B cell (primary cell): ENCODE measurements at regions not wholly inside any gene's neighbourhood (a gene's known extent, or its start where the extent isn't known, plus 50 kb on each side); places are given as distances from the start of the nearest gene placed in this dataset.
A peak's percentile ranks its signal among the peaks of the same experiment; 100 is the strongest.

ENCODE experiments used
- ATAC-seq: fragments of 200-7000 bp; cut with Tn5 transposase; one replicate; pipeline ENCODE4 v1.10.0; 2021; ENCODE audit warnings: low read depth, mild to moderate bottlenecking, moderate number of reproducible peaks, moderate library complexity
- CTCF ChIA-PET: fragments of 350-600 bp; sonication (Branson Sonifier 250); formaldehyde crosslinking; loops from one replicate; lab custom pipeline; 2021; ENCODE audit warnings: antibody characterized with exemption, inconsistent platforms; lab: Charles Lee
- POLR2A ChIA-PET: fragments of 350-600 bp; sonication (Branson Sonifier 250); formaldehyde crosslinking; loops from one replicate; lab custom pipeline; 2021; ENCODE audit warnings: antibody characterized with exemption; lab: Charles Lee
- DNase-seq: peaks from one replicate; pipeline ENCODE4 v3.0.0; 2013
- H2AFZ ChIP-seq: 2 replicates; pipeline ENCODE4 v1.6.1; 2012; ENCODE audit warnings: mild to moderate bottlenecking, low read depth, low read length; ENCODE audit not compliant: insufficient read depth, poor library complexity, severe bottlenecking
- H3K27ac ChIP-seq, 2 donors: 1 replicate in 1 of 2; 2 replicates in 1 of 2; pipeline ENCODE4 v1.5.1; 2012 to 2013; ENCODE audit warnings: low read length in 2 of 2, mild to moderate bottlenecking in 2 of 2, moderate library complexity in 1 of 2
- H3K27me3 ChIP-seq, 4 experiments: fragments of 200-600 bp in 1 of 4; sonication (generic) in 1 of 4; replicated peaks in 1 of 4; 1 replicate in 2 of 4; 2 replicates in 2 of 4; pipeline versions ENCODE4 v1.6.1 to v1.7.0; 2013 to 2016; ENCODE audit warnings: low read length in 3 of 4, mild to moderate bottlenecking in 2 of 4, mixed read lengths in 1 of 4, moderate library complexity in 1 of 4; ENCODE audit not compliant: insufficient read depth in 4 of 4, control insufficient read depth in 3 of 4; ENCODE audit errors: control extremely low read depth in 1 of 4
- H3K36me3 ChIP-seq, 2 experiments: replicated peaks in 1 of 2; 1 replicate in 1 of 2; 2 replicates in 1 of 2; pipeline versions ENCODE4 v1.6.1 to v1.7.1; 2013; ENCODE audit warnings: low read length in 1 of 2; ENCODE audit not compliant: insufficient read depth in 2 of 2, control insufficient read depth in 1 of 2; ENCODE audit errors: control extremely low read depth in 1 of 2, extremely low read depth in 1 of 2
- H3K4me1 ChIP-seq, 2 donors: fragments of 200-600 bp in 1 of 2; sonication (generic) in 1 of 2; 1 replicate in 1 of 2; 2 replicates in 1 of 2; pipeline versions ENCODE4 v1.5.1 to v1.6.1; 2013 to 2017; ENCODE audit warnings: low read length in 2 of 2; ENCODE audit not compliant: control insufficient read depth in 2 of 2, insufficient read depth in 2 of 2
- H3K4me2 ChIP-seq: replicated peaks from 2 replicates; pipeline ENCODE3; 2012; ENCODE audit warnings: mild to moderate bottlenecking, low read depth, low read length; ENCODE audit not compliant: poor library complexity, severe bottlenecking
- H3K4me3 ChIP-seq, 5 experiments: fragments of 200-600 bp in 1 of 5; sonication (generic) in 1 of 5; 1 replicate in 3 of 5; 2 replicates in 2 of 5; pipeline versions ENCODE4 v1.5.1 to v1.7.0; 2011 to 2016; ENCODE audit warnings: low read length in 4 of 5, mild to moderate bottlenecking in 4 of 5, low read depth in 2 of 5, control low read depth in 1 of 5, moderate library complexity in 1 of 5; ENCODE audit not compliant: insufficient read depth in 1 of 5; ENCODE audit errors: control extremely low read depth in 1 of 5, extremely low read depth in 1 of 5
- H3K79me2 ChIP-seq: fragments of 200-600 bp; sonication (generic); one replicate; pipeline ENCODE4 v1.6.0; 2016; ENCODE audit warnings: low read length; ENCODE audit not compliant: control insufficient read depth, insufficient read depth
- H3K9ac ChIP-seq: fragments of 200-600 bp; sonication (generic); 2 replicates; pipeline ENCODE4 v1.6.1; 2017; ENCODE audit warnings: mild to moderate bottlenecking, low read length, moderate library complexity
- H3K9me3 ChIP-seq, 3 donors: one replicate each; pipeline versions ENCODE4 v1.6.1 to v1.7.1; 2013; ENCODE audit warnings: low read length in 2 of 3; ENCODE audit not compliant: control insufficient read depth in 2 of 3, insufficient read depth in 1 of 3; ENCODE audit errors: control extremely low read depth in 1 of 3
- H4K20me1 ChIP-seq: 2 replicates; pipeline ENCODE4 v1.6.0; 2012; ENCODE audit warnings: mild to moderate bottlenecking, low read length; ENCODE audit not compliant: insufficient read depth, control insufficient read depth, poor library complexity, severe bottlenecking
- H3K27ac Mint-ChIP-seq: one replicate; pipeline ENCODE4 v1.8.0; 2021; ENCODE audit warnings: mixed read lengths
- H3K27me3 Mint-ChIP-seq: one replicate; pipeline ENCODE4 v1.8.0; 2021; ENCODE audit warnings: mixed read lengths
- H3K4me1 Mint-ChIP-seq: one replicate; pipeline ENCODE4 v1.8.0; 2021; ENCODE audit warnings: mixed read lengths
- H3K4me3 Mint-ChIP-seq: one replicate; pipeline ENCODE4 v1.8.0; 2021; ENCODE audit warnings: mixed read lengths
- H3K9me3 Mint-ChIP-seq: one replicate; pipeline ENCODE4 v1.8.0; 2022; ENCODE audit warnings: mixed read lengths; ENCODE audit not compliant: insufficient read depth
- CTCF ChIP-seq: fragments of 200-600 bp; IDR thresholded peaks from one replicate; pipeline ENCODE4 v1.8.0; 2022; ENCODE audit warnings: antibody characterized with exemption, mild to moderate bottlenecking
- EZH2 ChIP-seq: IDR thresholded peaks from 2 replicates; pipeline ENCODE4 v1.6.1; 2012; ENCODE audit warnings: borderline replicate concordance, low read depth, mild to moderate bottlenecking, moderate library complexity, low read length; ENCODE audit not compliant: insufficient read depth, poor library complexity, severe bottlenecking
- WGBS: methylation state at CpG from one replicate; pipeline ENCODE4 v1.1.5; 2013; ENCODE audit warnings: missing lambda C conversion rate; ENCODE audit not compliant: insufficient coverage; 5-methylcytosine and 5-hydroxymethylcytosine counted together
- intact Hi-C: fragments of 100-400 bp; cut with micrococcal nuclease; formaldehyde crosslinking; loops from one replicate; pipeline ENCODE4 v1.10.0; 2022

- no peak overlapping the region for H3K27ac Mint-ChIP-seq
- no peak overlapping the region for H3K4me3 Mint-ChIP-seq
- H3K27me3 Mint-ChIP-seq, result peaks cover under 1% of the 10 kb centered on the region
- CTCF ChIA-PET, result interaction anchor here (3.6 kb wide), 1 partner anchor 230 kb away, joined by 17 read pairs; no protein-coding TSS in a partner anchor
- H3K9me3 ChIP-seq, result peaks cover 0 to 5% (median 0%) of the 10 kb centered on the region in 3 donors
- TF ChIP-seq EZH2 (no peak), CTCF (no peak)
- H3K4me1 Mint-ChIP-seq, result peaks cover 4% of the 10 kb centered on the region
- DNase-seq, result no peak
- H3K9me3 Mint-ChIP-seq, result no peaks in the 10 kb centered on the region
- no peaks in the 10 kb centered on the region for H3K79me2 ChIP-seq
- H3K4me2 ChIP-seq, result no peak overlapping the region
- no peak overlapping the region for H3K4me3 ChIP-seq
- no peaks in the 10 kb centered on the region for H3K27me3 ChIP-seq
- H3K9ac ChIP-seq, result no peak overlapping the region
- intact Hi-C loops, result no loop called here
- WGBS, result 79% methylated on average over 11 of the region's 12 CpGs
- ATAC-seq, result no peak
- no peak overlapping the region for H2AFZ ChIP-seq
- POLR2A ChIA-PET, result no interaction called here
- no peaks in the 10 kb centered on the region for H4K20me1 ChIP-seq
- peaks cover 0 to 6% of the 10 kb centered on the region in 2 donors for H3K4me1 ChIP-seq
- H3K36me3 ChIP-seq, result no peaks in the 10 kb centered on the region
- no peak overlapping the region for H3K27ac ChIP-seq
These were observed 88.4 kb downstream of the ENGASE start for GRCh38 chr17:79163071-79163470.

GRCh38 chr17:79162012-79162963 is 87.7 kb downstream of the ENGASE start:
- ChIA-PET POLR2A (no interaction called here), CTCF (interaction anchor here (3.6 kb wide), 1 partner anchor 230 kb away, joined by 17 read pairs; no protein-coding TSS in a partner anchor)
- no peaks in the 10 kb centered on the region for H3K79me2 ChIP-seq
- no peak overlapping the region for H3K9ac ChIP-seq
- no peaks in the 10 kb centered on the region for H3K36me3 ChIP-seq
- no peak overlapping the region for H3K4me3 ChIP-seq
- DNase-seq (no peak), ATAC-seq (no peak)
- no peaks in the 10 kb centered on the region for H3K27me3 ChIP-seq
- Mint-ChIP-seq H3K4me1 (peaks cover 4% of the 10 kb centered on the region), H3K27ac (no peak overlapping the region), H3K27me3 (peaks cover 4% of the 10 kb centered on the region), H3K4me3 (no peak overlapping the region), H3K9me3 (no peaks in the 10 kb centered on the region)
- H2AFZ ChIP-seq, result peak overlapping the region; percentile 16
- intact Hi-C loops, result no loop called here
- H4K20me1 ChIP-seq, result no peaks in the 10 kb centered on the region
- H3K27ac ChIP-seq, result no peak overlapping the region
- WGBS, result 96% methylated on average over 21 of the region's 26 CpGs
- no peak overlapping the region for H3K4me2 ChIP-seq
- H3K9me3 ChIP-seq, result peaks cover 0 to 5% (median 0%) of the 10 kb centered on the region in 3 donors
- peaks cover 0 to 6% of the 10 kb centered on the region in 2 donors for H3K4me1 ChIP-seq
- TF ChIP-seq EZH2, result no peak
- no peak for TF ChIP-seq CTCF
